NCI-H345 treated with DMSO at 0.1 percent for 48 hours (cell line): ENCODE measurements at regions not wholly inside any gene's neighbourhood (a gene's known extent, or its start where the extent isn't known, plus 50 kb on each side); places are given as distances from the start of the nearest gene placed in this dataset.
A peak's percentile ranks its signal among the peaks of the same experiment; 100 is the strongest.

Source experiments
- DNase-seq: peaks from one replicate; lab custom pipeline; 2025; ENCODE audit not compliant: unreplicated experiment; lab: John Stamatoyannopoulos, UW

- no peak for DNase-seq
Measured at GRCh38 chr18:65017372-65017760, 733.4 kb upstream of the CDH7 start.

GRCh38 chr18:65016631-65017371 is 734.0 kb upstream of the CDH7 start:
- no peak for DNase-seq

GRCh38 chr18:64994370-64994769 is 756.4 kb upstream of the CDH7 start:
- DNase-seq, result no peak

- no peak for DNase-seq
Measured at GRCh38 chr18:64993695-64994094, 757.1 kb upstream of the CDH7 start.

GRCh38 chr18:64992654-64993053 is 758.2 kb upstream of the CDH7 start:
- no peak for DNase-seq

GRCh38 chr18:64991102-64991501 is 759.7 kb upstream of the CDH7 start:
- no peak for DNase-seq

- DNase-seq, result no peak
Measured at GRCh38 chr18:64986906-64987495, 763.8 kb upstream of the CDH7 start.

- DNase-seq, result no peak
Measured at GRCh38 chr18:64983497-64984238, 767.1 kb upstream of the CDH7 start.

GRCh38 chr18:64982414-64983055 is 768.3 kb upstream of the CDH7 start:
- DNase-seq, result no peak

- no peak for DNase-seq
Measured at GRCh38 chr18:64981915-64982314, 768.9 kb upstream of the CDH7 start.

GRCh38 chr18:64979791-64980190 is 771.0 kb upstream of the CDH7 start:
- DNase-seq, result no peak

GRCh38 chr18:64974391-64975125 is 776.3 kb upstream of the CDH7 start:
- no peak for DNase-seq

- no peak for DNase-seq
Measured at GRCh38 chr18:64972545-64972944, 778.3 kb upstream of the CDH7 start.

- peak; percentile 31 for DNase-seq
Measured at GRCh38 chr18:64966667-64967066, 784.1 kb upstream of the CDH7 start.

- no peak for DNase-seq
Measured at GRCh38 chr18:64956465-64956864, 794.3 kb upstream of the CDH7 start.

GRCh38 chr18:64949885-64950284 is 800.9 kb upstream of the CDH7 start:
- DNase-seq, result no peak

- no peak for DNase-seq
Measured at GRCh38 chr18:64936671-64937070, 787.8 kb upstream of the LINC00305 start.

- no peak for DNase-seq
Measured at GRCh38 chr18:64929036-64929435, 780.1 kb upstream of the LINC00305 start.

- no peak for DNase-seq
Measured at GRCh38 chr18:64919971-64920570, 771.2 kb upstream of the LINC00305 start.

- DNase-seq, result no peak
Measured at GRCh38 chr18:64918851-64919250, 770.0 kb upstream of the LINC00305 start.

- DNase-seq, result no peak
Measured at GRCh38 chr18:64893349-64893748, 744.5 kb upstream of the LINC00305 start.
